Hepatocyte (in vitro differentiated cells): ENCODE measurements at regions not wholly inside any gene's neighbourhood (a gene's known extent, or its start where the extent isn't known, plus 50 kb on each side); places are given as distances from the start of the nearest gene placed in this dataset.

Experiments used
- DNase-seq: peaks from one replicate; pipeline ENCODE4 v3.0.0-alpha.2; 2016; ENCODE audit warnings: low spot score
- H2AFZ ChIP-seq: fragments of 200-600 bp; sonication (generic); 2 replicates; pipeline ENCODE4 v1.6.0; 2016; ENCODE audit warnings: antibody characterized with exemption, mild to moderate bottlenecking
- H3K27ac ChIP-seq: fragments of 200-600 bp; sonication (generic); 2 replicates; pipeline ENCODE4 v1.5.1; 2016; ENCODE audit warnings: mild to moderate bottlenecking
- H3K27me3 ChIP-seq: fragments of 200-600 bp; sonication (generic); 2 replicates; pipeline ENCODE4 v1.6.1; 2016
- H3K36me3 ChIP-seq: fragments of 200-600 bp; sonication (generic); replicated peaks from 2 replicates; pipeline ENCODE4 v1.5.1; 2016; ENCODE audit warnings: low read depth; ENCODE audit not compliant: insufficient read depth
- H3K4me1 ChIP-seq: fragments of 200-600 bp; sonication (generic); 2 replicates; pipeline ENCODE4 v1.5.1; 2016; ENCODE audit warnings: mild to moderate bottlenecking, moderate library complexity; ENCODE audit not compliant: insufficient read depth
- H3K4me2 ChIP-seq: fragments of 200-600 bp; sonication (generic); 2 replicates; pipeline ENCODE4 v1.6.0; 2016
- H3K4me3 ChIP-seq: fragments of 200-600 bp; sonication (generic); 2 replicates; pipeline ENCODE4 v1.5.1; 2016; ENCODE audit warnings: mild to moderate bottlenecking
- H3K79me2 ChIP-seq: fragments of 200-600 bp; sonication (generic); 2 replicates; pipeline ENCODE4 v1.6.0; 2017; ENCODE audit warnings: mild to moderate bottlenecking
- H3K9me2 ChIP-seq: fragments of 200-600 bp; sonication (generic); replicated peaks from 2 replicates; pipeline ENCODE4 v1.6.0; 2017; ENCODE audit warnings: mild to moderate bottlenecking; ENCODE audit not compliant: insufficient read depth
- H3K9me3 ChIP-seq: fragments of 200-600 bp; sonication (generic); 2 replicates; pipeline ENCODE4 v1.5.1; 2016; ENCODE audit warnings: low read depth, mild to moderate bottlenecking
- H4K20me1 ChIP-seq: fragments of 200-600 bp; sonication (generic); 2 replicates; pipeline ENCODE4 v1.6.0; 2016; ENCODE audit warnings: mild to moderate bottlenecking; ENCODE audit not compliant: insufficient read depth, poor library complexity, severe bottlenecking
- EZH2 ChIP-seq: fragments of 200-600 bp; sonication (generic); IDR thresholded peaks from 2 replicates; pipeline ENCODE4 v1.6.1; 2016; ENCODE audit warnings: antibody characterized with exemption, mild to moderate bottlenecking, borderline replicate concordance
- EZH2phosphoT487 ChIP-seq: fragments of 200-600 bp; sonication (generic); IDR thresholded peaks from one replicate; pipeline ENCODE4 v1.6.1; 2018; ENCODE audit warnings: antibody characterized with exemption, mild to moderate bottlenecking, low read depth, moderate library complexity; ENCODE audit not compliant: unreplicated experiment, severe bottlenecking
- WGBS: methylation state at CpG from one replicate; pipeline ENCODE4 v1.1.6; 2016; ENCODE audit warnings: low lambda C conversion rate; ENCODE audit errors: missing lambda C conversion rate; 5-methylcytosine and 5-hydroxymethylcytosine counted together
- TF ChIP-seq, protein P1 (sequence below): fragments of 200-600 bp; sonication (generic); IDR thresholded peaks from 2 replicates; pipeline ENCODE4 v1.5.1; 2016; ENCODE audit warnings: antibody characterized with exemption, mild to moderate bottlenecking; ENCODE audit not compliant: poor library complexity

DNA sequence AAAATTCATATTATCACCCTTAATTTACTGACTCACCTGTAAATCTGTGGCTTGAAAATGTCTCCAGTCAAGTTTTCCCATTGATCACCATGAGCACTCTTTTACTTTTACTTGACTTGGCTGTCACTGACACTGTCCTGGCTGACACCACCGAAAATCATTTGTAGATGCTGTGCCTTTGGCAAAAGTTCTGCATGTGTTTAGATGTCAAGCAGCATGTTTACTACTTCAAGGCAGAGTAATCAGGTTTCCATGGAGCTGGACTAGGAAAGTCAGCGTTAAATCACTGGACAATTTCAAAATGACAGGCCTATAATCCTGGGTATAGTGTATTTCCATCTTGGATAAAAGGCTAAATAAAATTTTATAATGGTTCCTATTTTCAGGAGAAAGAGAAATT is 1530.6 kb upstream of the CDH6 start:
- TF ChIP-seq EZH2 (no peak), EZH2phosphoT487 (no peak)
- Histone ChIP-seq H3K4me3 (no peak overlapping the region), H2AFZ (no peak overlapping the region), H3K4me2 (no peak overlapping the region), H3K4me1 (no peaks in the 10 kb centered on the region), H3K36me3 (no peaks in the 10 kb centered on the region), H4K20me1 (no peaks in the 10 kb centered on the region), H3K79me2 (no peaks in the 10 kb centered on the region), H3K9me2 (no peaks in the 10 kb centered on the region), H3K9me3 (no peaks in the 10 kb centered on the region), H3K27me3 (no peaks in the 10 kb centered on the region), H3K27ac (no peak overlapping the region)
- no peak for DNase-seq
- WGBS: 50% methylated on average over 2 of the region's 2 CpGs

DNA sequence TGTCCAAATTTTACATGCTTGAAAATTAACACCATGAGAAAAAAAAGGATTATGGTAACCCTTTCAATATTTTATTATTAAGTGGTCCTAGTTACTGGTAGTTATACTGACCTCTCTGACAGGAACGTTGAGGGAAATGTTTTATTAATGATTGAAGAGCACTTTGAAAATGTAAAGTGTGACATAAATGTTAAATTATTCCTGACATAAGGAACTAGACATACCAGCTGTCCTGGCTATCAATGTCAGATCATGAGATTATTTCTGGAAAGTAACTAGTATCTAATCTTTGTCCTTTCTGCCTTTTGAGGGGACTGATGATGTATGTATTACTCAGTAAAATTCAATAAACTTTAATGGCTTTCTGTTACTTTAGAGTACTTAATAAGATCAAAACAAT is 1538.5 kb upstream of the CDH6 start:
- Histone ChIP-seq H3K36me3 (no peaks in the 10 kb centered on the region), H3K9me2 (no peaks in the 10 kb centered on the region), H4K20me1 (no peaks in the 10 kb centered on the region), H2AFZ (no peak overlapping the region), H3K27ac (no peak overlapping the region), H3K27me3 (no peaks in the 10 kb centered on the region), H3K4me1 (no peaks in the 10 kb centered on the region), H3K4me3 (no peak overlapping the region), H3K4me2 (no peak overlapping the region), H3K9me3 (no peaks in the 10 kb centered on the region), H3K79me2 (no peaks in the 10 kb centered on the region)
- 54% methylated on average over 1 of the region's 1 CpG for WGBS
- TF ChIP-seq, protein P1, sequence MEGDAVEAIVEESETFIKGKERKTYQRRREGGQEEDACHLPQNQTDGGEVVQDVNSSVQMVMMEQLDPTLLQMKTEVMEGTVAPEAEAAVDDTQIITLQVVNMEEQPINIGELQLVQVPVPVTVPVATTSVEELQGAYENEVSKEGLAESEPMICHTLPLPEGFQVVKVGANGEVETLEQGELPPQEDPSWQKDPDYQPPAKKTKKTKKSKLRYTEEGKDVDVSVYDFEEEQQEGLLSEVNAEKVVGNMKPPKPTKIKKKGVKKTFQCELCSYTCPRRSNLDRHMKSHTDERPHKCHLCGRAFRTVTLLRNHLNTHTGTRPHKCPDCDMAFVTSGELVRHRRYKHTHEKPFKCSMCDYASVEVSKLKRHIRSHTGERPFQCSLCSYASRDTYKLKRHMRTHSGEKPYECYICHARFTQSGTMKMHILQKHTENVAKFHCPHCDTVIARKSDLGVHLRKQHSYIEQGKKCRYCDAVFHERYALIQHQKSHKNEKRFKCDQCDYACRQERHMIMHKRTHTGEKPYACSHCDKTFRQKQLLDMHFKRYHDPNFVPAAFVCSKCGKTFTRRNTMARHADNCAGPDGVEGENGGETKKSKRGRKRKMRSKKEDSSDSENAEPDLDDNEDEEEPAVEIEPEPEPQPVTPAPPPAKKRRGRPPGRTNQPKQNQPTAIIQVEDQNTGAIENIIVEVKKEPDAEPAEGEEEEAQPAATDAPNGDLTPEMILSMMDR: no peak
- TF ChIP-seq EZH2phosphoT487: no peak
- no peak for TF ChIP-seq EZH2
- no peak for DNase-seq

DNA sequence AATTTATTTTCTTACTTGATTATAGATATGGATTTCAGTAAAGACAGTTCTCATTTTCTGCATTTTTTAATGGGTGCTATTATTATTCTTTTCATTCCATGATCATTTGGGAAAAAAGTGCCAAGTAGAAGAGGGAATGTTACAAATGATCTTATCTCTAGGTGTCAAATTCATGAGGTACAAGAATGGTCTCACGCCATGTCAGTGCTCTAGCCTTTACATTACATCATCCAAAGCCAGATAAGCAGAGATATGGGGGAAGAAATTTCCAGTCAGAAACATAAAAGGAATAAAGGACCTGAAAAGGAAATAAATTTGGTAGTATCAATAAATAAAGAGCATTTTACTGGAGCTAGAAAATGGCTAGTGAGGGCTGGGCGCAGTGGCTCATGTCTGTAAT is 1544.2 kb upstream of the CDH6 start:
- WGBS: 58% methylated on average over 2 of the region's 2 CpGs
- no peaks in the 10 kb centered on the region for H3K36me3 ChIP-seq
- H3K79me2 ChIP-seq: no peaks in the 10 kb centered on the region
- TF ChIP-seq EZH2 (no peak), EZH2phosphoT487 (no peak)
- TF ChIP-seq, protein P1: no peak
- no peaks in the 10 kb centered on the region for H3K27me3 ChIP-seq
- DNase-seq: no peak
- no peaks in the 10 kb centered on the region for H4K20me1 ChIP-seq
- H3K27ac ChIP-seq: no peak overlapping the region
- no peaks in the 10 kb centered on the region for H3K9me3 ChIP-seq
- no peaks in the 10 kb centered on the region for H3K9me2 ChIP-seq
- H3K4me2 ChIP-seq: no peak overlapping the region
- no peaks in the 10 kb centered on the region for H3K4me1 ChIP-seq
- no peak overlapping the region for H2AFZ ChIP-seq
- H3K4me3 ChIP-seq: no peak overlapping the region

DNA sequence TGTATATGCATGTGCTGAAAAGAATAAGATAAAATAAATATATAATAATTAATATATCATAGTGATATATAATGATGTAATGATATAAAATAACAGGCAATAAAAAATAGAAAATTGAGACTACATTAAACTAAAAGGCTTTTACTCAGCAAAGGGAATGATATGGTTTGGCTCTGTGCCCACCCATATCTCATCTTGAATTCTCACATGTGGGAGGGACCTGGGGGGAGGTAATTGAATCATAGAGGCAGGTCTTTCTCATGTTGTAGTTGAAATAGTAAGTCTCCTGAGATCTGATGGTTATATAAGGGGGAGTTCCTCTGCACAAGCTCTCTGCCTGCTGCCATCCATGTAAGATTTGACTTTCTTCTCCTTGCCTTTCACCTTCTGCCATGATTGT is 1550.9 kb upstream of the CDH6 start:
- H3K27me3 ChIP-seq: no peaks in the 10 kb centered on the region
- no peak overlapping the region for H3K4me3 ChIP-seq
- DNase-seq: no peak
- no peaks in the 10 kb centered on the region for H3K4me1 ChIP-seq
- TF ChIP-seq, protein P1: no peak
- TF ChIP-seq EZH2 (no peak), EZH2phosphoT487 (no peak)
- H4K20me1 ChIP-seq: no peaks in the 10 kb centered on the region
- no peaks in the 10 kb centered on the region for H3K36me3 ChIP-seq
- no peak overlapping the region for H2AFZ ChIP-seq
- no peaks in the 10 kb centered on the region for H3K79me2 ChIP-seq
- no peaks in the 10 kb centered on the region for H3K9me2 ChIP-seq
- H3K9me3 ChIP-seq: no peaks in the 10 kb centered on the region
- H3K27ac ChIP-seq: no peak overlapping the region
- H3K4me2 ChIP-seq: no peak overlapping the region
